Thyroid gland (tissue), 4 donors: ENCODE measurements at regions not wholly inside any gene's neighbourhood (a gene's known extent, or its start where the extent isn't known, plus 50 kb on each side); places are given as distances from the start of the nearest gene placed in this dataset.
A peak's percentile ranks its signal among the peaks of the same experiment; 100 is the strongest.

Experiments
- DNase-seq, 2 donors: peaks; one replicate each; pipeline ENCODE4 v3.0.0-alpha.2; 2019
- H3K27ac ChIP-seq, 3 donors: fragments of 200-600 bp; sonication (generic); 1 replicate in 2 of 3; 2 replicates in 1 of 3; pipeline ENCODE4 v1.5.1; 2016 to 2019; ENCODE audit warnings: mild to moderate bottlenecking in 1 of 3, moderate library complexity in 1 of 3
- H3K27me3 ChIP-seq: fragments of 200-600 bp; sonication (generic); one replicate; pipeline ENCODE4 v1.5.1; 2019
- H3K36me3 ChIP-seq, 2 donors: fragments of 200-600 bp; sonication (generic); one replicate each; pipeline ENCODE4 v1.5.1; 2016 to 2019
- H3K4me1 ChIP-seq, 2 donors: fragments of 200-600 bp; sonication (generic); one replicate each; pipeline ENCODE4 v1.5.1; 2017 to 2019
- H3K4me3 ChIP-seq, 3 donors: fragments of 200-600 bp; sonication (generic); replicated peaks in 1 of 3; 1 replicate in 2 of 3; 2 replicates in 1 of 3; pipeline ENCODE4 v1.5.1; 2016; ENCODE audit warnings: mild to moderate bottlenecking in 1 of 3
- H3K9me3 ChIP-seq: fragments of 200-600 bp; sonication (generic); one replicate; pipeline ENCODE4 v1.5.1; 2017
- CTCF ChIP-seq, 6 experiments: fragments of 200-600 bp in 3 of 6; fragments of 450-650 bp in 3 of 6; sonication (generic) in 3 of 6; IDR thresholded peaks; one replicate each; pipeline ENCODE4 v1.5.1; 2016 to 2019; ENCODE audit warnings: antibody characterized with exemption in 6 of 6, mild to moderate bottlenecking in 2 of 6, inconsistent platforms in 1 of 6, moderate library complexity in 1 of 6
- POLR2A ChIP-seq, 2 donors: fragments of 450-650 bp; IDR thresholded peaks; one replicate each; pipeline ENCODE4 v1.6.1; 2017; ENCODE audit warnings: antibody characterized with exemption in 2 of 2, mild to moderate bottlenecking in 2 of 2, moderate library complexity in 1 of 2
- WGBS, 2 donors: methylation state at CpG; one replicate each; pipeline ENCODE4 v1.1.5; 2017; 5-methylcytosine and 5-hydroxymethylcytosine counted together
- intact Hi-C: fragments of 100-400 bp; cut with DNase I; formaldehyde crosslinking; loops from one replicate; pipeline ENCODE4 v1.15.1; 2023

GRCh38 chr10:109778993-109779392, 144.3 kb downstream of the XPNPEP1 start:
- no peak for DNase-seq
- intact Hi-C loops, result no loop called here
- 84 to 90% methylated on average over 4 of the region's 4 CpGs for WGBS, 2 donors
- H3K4me1 ChIP-seq, result no peaks in the 10 kb centered on the region
- no peak overlapping the region for H3K27ac ChIP-seq
- no peaks in the 10 kb centered on the region for H3K27me3 ChIP-seq
- no peaks in the 10 kb centered on the region for H3K9me3 ChIP-seq
- TF ChIP-seq CTCF (IDR thresholded peaks at IDR 0.05), result no peak
- no peak for TF ChIP-seq POLR2A (IDR thresholded peaks at IDR 0.05)
- no peak overlapping the region for H3K4me3 ChIP-seq
- no peaks in the 10 kb centered on the region for H3K36me3 ChIP-seq

- TF ChIP-seq CTCF (IDR thresholded peaks at IDR 0.05) (no peak), POLR2A (IDR thresholded peaks at IDR 0.05) (no peak)
- 40 to 51% methylated on average over 2 of the region's 2 CpGs for WGBS, 2 donors
- intact Hi-C loops, result no loop called here
- no peaks in the 10 kb centered on the region for H3K27me3 ChIP-seq
- H3K36me3 ChIP-seq, result no peaks in the 10 kb centered on the region
- no peak overlapping the region for H3K27ac ChIP-seq
- H3K4me3 ChIP-seq, result no peak overlapping the region
- DNase-seq, result no peak
- H3K4me1 ChIP-seq, result no peaks in the 10 kb centered on the region
- no peaks in the 10 kb centered on the region for H3K9me3 ChIP-seq
These were observed 149.2 kb downstream of the XPNPEP1 start for GRCh38 chr10:109774121-109774440.

GRCh38 chr10:109773288-109774120, 149.8 kb downstream of the XPNPEP1 start:
- intact Hi-C loops, result no loop called here
- H3K27me3 ChIP-seq, result no peaks in the 10 kb centered on the region
- H3K36me3 ChIP-seq, result no peaks in the 10 kb centered on the region
- no peak for TF ChIP-seq POLR2A (IDR thresholded peaks at IDR 0.05)
- peak in 3 of 6 experiments; percentile 44 to 70 (median 56) for TF ChIP-seq CTCF (IDR thresholded peaks at IDR 0.05)
- H3K4me1 ChIP-seq, result no peaks in the 10 kb centered on the region
- no peak overlapping the region for H3K4me3 ChIP-seq
- 74 to 77% methylated on average over 8 of the region's 8 CpGs for WGBS, 2 donors
- DNase-seq, result no peak
- H3K27ac ChIP-seq, result no peak overlapping the region
- H3K9me3 ChIP-seq, result no peaks in the 10 kb centered on the region

- no peak overlapping the region for H3K27ac ChIP-seq
- no peak overlapping the region for H3K4me3 ChIP-seq
- H3K27me3 ChIP-seq, result no peaks in the 10 kb centered on the region
- H3K36me3 ChIP-seq, result no peaks in the 10 kb centered on the region
- H3K9me3 ChIP-seq, result no peaks in the 10 kb centered on the region
- no peaks in the 10 kb centered on the region for H3K4me1 ChIP-seq
- peak; percentile 4 to 5 for DNase-seq
- intact Hi-C loops, result no loop called here
- no peak for TF ChIP-seq CTCF (IDR thresholded peaks at IDR 0.05)
- no peak for TF ChIP-seq POLR2A (IDR thresholded peaks at IDR 0.05)
- WGBS, 2 donors, result 53 to 65% methylated on average over 1 of the region's 1 CpG
These were observed 152.6 kb downstream of the XPNPEP1 start for GRCh38 chr10:109770663-109771062.

GRCh38 chr10:109769966-109770365, 153.3 kb downstream of the XPNPEP1 start:
- Histone ChIP-seq H3K4me3 (no peak overlapping the region), H3K27ac (no peak overlapping the region), H3K36me3 (no peaks in the 10 kb centered on the region), H3K9me3 (no peaks in the 10 kb centered on the region), H3K27me3 (no peaks in the 10 kb centered on the region), H3K4me1 (no peaks in the 10 kb centered on the region)
- DNase-seq, result no peak
- TF ChIP-seq POLR2A (IDR thresholded peaks at IDR 0.05) (no peak), CTCF (IDR thresholded peaks at IDR 0.05) (no peak)
- WGBS, 2 donors, result 76 to 79% methylated on average over 2 of the region's 2 CpGs
- intact Hi-C loops, result no loop called here
